ENCODE measurements at regions not wholly inside any gene's neighbourhood (a gene's known extent, or its start where the extent isn't known, plus 50 kb on each side); places are given as distances from the start of the nearest gene placed in this dataset.
"Not testable (repeated sequence)": the region's sequence is repeated elsewhere in the genome, so short reads cannot be mapped to it uniquely, and the experiment has no call there.

GRCh38 chrX:39691724-39692123 is 406.0 kb downstream of the BCOR start:
- no peak overlapping the region for H3K4me3 ChIP-seq (ENCODE audit: low read length)
- no peaks in the 10 kb centered on the region for H3K27me3 ChIP-seq (ENCODE audit: control insufficient read depth, insufficient read depth, low read length, poor library complexity, severe bottlenecking)
- no peaks in the 10 kb centered on the region for H3K36me3 ChIP-seq (ENCODE audit: control insufficient read depth, insufficient read depth, low read length)
- H3K27me3 Mint-ChIP-seq (ENCODE audit: insufficient read depth): no peaks in the 10 kb centered on the region
- H3K9ac ChIP-seq (ENCODE audit: extremely low read depth, low read length, poor library complexity, severe bottlenecking): no peak overlapping the region
- no peak overlapping the region for H3K27ac Mint-ChIP-seq
- H3K4me1 Mint-ChIP-seq: peaks cover 41% of the 10 kb centered on the region
- peaks cover 19% of the 10 kb centered on the region for H3K9me3 Mint-ChIP-seq
- no peak overlapping the region for H3K27ac ChIP-seq (ENCODE audit: low read depth, low read length)
- 97% methylated on average over 3 of the region's 3 CpGs; no CpG with 5 or more reads in 1 of the 2 experiments for WGBS, 2 experiments (ENCODE audit: insufficient coverage in 1 of 2, insufficient read length in 1 of 2)
- H3K9me3 ChIP-seq (ENCODE audit: control insufficient read depth, low read length): peaks cover 8% of the 10 kb centered on the region
- H3K36me3 Mint-ChIP-seq (ENCODE audit: low read depth): no peaks in the 10 kb centered on the region
- DNase-seq: no peak
- TF ChIP-seq, protein P1, sequence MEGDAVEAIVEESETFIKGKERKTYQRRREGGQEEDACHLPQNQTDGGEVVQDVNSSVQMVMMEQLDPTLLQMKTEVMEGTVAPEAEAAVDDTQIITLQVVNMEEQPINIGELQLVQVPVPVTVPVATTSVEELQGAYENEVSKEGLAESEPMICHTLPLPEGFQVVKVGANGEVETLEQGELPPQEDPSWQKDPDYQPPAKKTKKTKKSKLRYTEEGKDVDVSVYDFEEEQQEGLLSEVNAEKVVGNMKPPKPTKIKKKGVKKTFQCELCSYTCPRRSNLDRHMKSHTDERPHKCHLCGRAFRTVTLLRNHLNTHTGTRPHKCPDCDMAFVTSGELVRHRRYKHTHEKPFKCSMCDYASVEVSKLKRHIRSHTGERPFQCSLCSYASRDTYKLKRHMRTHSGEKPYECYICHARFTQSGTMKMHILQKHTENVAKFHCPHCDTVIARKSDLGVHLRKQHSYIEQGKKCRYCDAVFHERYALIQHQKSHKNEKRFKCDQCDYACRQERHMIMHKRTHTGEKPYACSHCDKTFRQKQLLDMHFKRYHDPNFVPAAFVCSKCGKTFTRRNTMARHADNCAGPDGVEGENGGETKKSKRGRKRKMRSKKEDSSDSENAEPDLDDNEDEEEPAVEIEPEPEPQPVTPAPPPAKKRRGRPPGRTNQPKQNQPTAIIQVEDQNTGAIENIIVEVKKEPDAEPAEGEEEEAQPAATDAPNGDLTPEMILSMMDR (conservative IDR thresholded peaks at IDR 0.05): no peak
- no peak overlapping the region for H3K4me3 Mint-ChIP-seq
- peaks cover 3% of the 10 kb centered on the region for H3K4me1 ChIP-seq (ENCODE audit: control insufficient read depth, insufficient read depth, low read length)

- peaks cover 33% of the 10 kb centered on the region for H3K4me1 Mint-ChIP-seq
- Histone ChIP-seq H3K9ac (ENCODE audit: extremely low read depth, low read length, poor library complexity, severe bottlenecking) (no peak overlapping the region), H3K9me3 (ENCODE audit: control insufficient read depth, low read length) (peaks cover 12% of the 10 kb centered on the region), H3K4me1 (ENCODE audit: control insufficient read depth, insufficient read depth, low read length) (no peaks in the 10 kb centered on the region), H3K27me3 (ENCODE audit: control insufficient read depth, insufficient read depth, low read length, poor library complexity, severe bottlenecking) (no peaks in the 10 kb centered on the region), H3K27ac (ENCODE audit: low read depth, low read length) (no peak overlapping the region), H3K36me3 (ENCODE audit: control insufficient read depth, insufficient read depth, low read length) (no peaks in the 10 kb centered on the region), H3K4me3 (ENCODE audit: low read length) (no peak overlapping the region)
- peak; percentile 63 for DNase-seq
- 50% methylated on average over 4 of the region's 4 CpGs; no CpG with 5 or more reads in 1 of the 2 experiments for WGBS, 2 experiments (ENCODE audit: insufficient coverage in 1 of 2, insufficient read length in 1 of 2)
- H3K4me3 Mint-ChIP-seq: no peak overlapping the region
- H3K27ac Mint-ChIP-seq: no peak overlapping the region
- TF ChIP-seq, protein P1 (conservative IDR thresholded peaks at IDR 0.05): no peak
- no peaks in the 10 kb centered on the region for H3K36me3 Mint-ChIP-seq (ENCODE audit: low read depth)
- peaks cover 27% of the 10 kb centered on the region for H3K9me3 Mint-ChIP-seq
- H3K27me3 Mint-ChIP-seq (ENCODE audit: insufficient read depth): no peaks in the 10 kb centered on the region
These were observed 405.0 kb downstream of the BCOR start for GRCh38 chrX:39692796-39693195.

DNA sequence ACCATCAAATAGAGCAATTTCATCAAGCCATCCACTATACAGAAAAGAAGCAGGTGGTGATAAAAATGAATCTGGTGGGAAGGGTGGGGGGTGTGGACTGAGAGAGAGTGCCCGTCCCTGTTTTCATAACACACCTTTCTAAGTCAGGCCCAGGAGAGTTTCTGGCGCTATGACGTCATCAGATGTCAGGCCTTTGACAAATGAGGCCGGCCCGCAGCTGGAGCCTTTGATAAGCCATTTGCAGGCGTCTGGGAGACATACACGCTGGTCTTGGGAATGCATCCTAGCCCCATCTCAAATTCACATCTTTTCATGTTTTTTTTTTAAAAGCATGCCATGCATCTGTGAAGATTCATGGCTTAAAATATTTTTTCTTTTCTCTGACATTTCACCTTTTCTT is 404.5 kb downstream of the BCOR start:
- Histone ChIP-seq H3K36me3 (ENCODE audit: control insufficient read depth, insufficient read depth, low read length) (no peaks in the 10 kb centered on the region), H3K9ac (ENCODE audit: extremely low read depth, low read length, poor library complexity, severe bottlenecking) (no peak overlapping the region), H3K9me3 (ENCODE audit: control insufficient read depth, low read length) (peaks cover 12% of the 10 kb centered on the region), H3K4me3 (ENCODE audit: low read length) (no peak overlapping the region), H3K4me1 (ENCODE audit: control insufficient read depth, insufficient read depth, low read length) (no peaks in the 10 kb centered on the region), H3K27ac (ENCODE audit: low read depth, low read length) (no peak overlapping the region), H3K27me3 (ENCODE audit: control insufficient read depth, insufficient read depth, low read length, poor library complexity, severe bottlenecking) (no peaks in the 10 kb centered on the region)
- peak; percentile 66 for DNase-seq
- Mint-ChIP-seq H3K4me1 (peaks cover 28% of the 10 kb centered on the region), H3K9me3 (peaks cover 27% of the 10 kb centered on the region), H3K27ac (no peak overlapping the region), H3K27me3 (ENCODE audit: insufficient read depth) (no peaks in the 10 kb centered on the region), H3K4me3 (no peak overlapping the region), H3K36me3 (ENCODE audit: low read depth) (no peaks in the 10 kb centered on the region)
- WGBS, 2 experiments (ENCODE audit: insufficient coverage in 1 of 2, insufficient read length in 1 of 2): 40% methylated on average over 6 of the region's 7 CpGs; no CpG with 5 or more reads in 1 of the 2 experiments
- TF ChIP-seq, protein P1 (conservative IDR thresholded peaks at IDR 0.05): no peak

GRCh38 chrX:39702636-39703035 is 395.1 kb downstream of the BCOR start:
- not testable (repeated sequence) for H3K27me3 ChIP-seq (ENCODE audit: control insufficient read depth, insufficient read depth, low read length, poor library complexity, severe bottlenecking); DNase-seq; H3K4me1 ChIP-seq (ENCODE audit: control insufficient read depth, insufficient read depth, low read length); H3K27me3 Mint-ChIP-seq (ENCODE audit: insufficient read depth); H3K4me3 Mint-ChIP-seq; H3K36me3 ChIP-seq (ENCODE audit: control insufficient read depth, insufficient read depth, low read length); H3K9me3 ChIP-seq (ENCODE audit: control insufficient read depth, low read length); H3K9ac ChIP-seq (ENCODE audit: extremely low read depth, low read length, poor library complexity, severe bottlenecking); H3K4me1 Mint-ChIP-seq; H3K4me3 ChIP-seq (ENCODE audit: low read length); H3K27ac ChIP-seq (ENCODE audit: low read depth, low read length); H3K9me3 Mint-ChIP-seq; H3K27ac Mint-ChIP-seq; H3K36me3 Mint-ChIP-seq (ENCODE audit: low read depth)
- WGBS, 2 experiments (ENCODE audit: insufficient coverage in 1 of 2, insufficient read length in 1 of 2): 89% methylated on average over 3 of the region's 5 CpGs; no CpG with 5 or more reads in 1 of the 2 experiments

All from endodermal cell (in vitro differentiated cells).